GM12892 (cell line): ENCODE measurements at regions not wholly inside any gene's neighbourhood (a gene's known extent, or its start where the extent isn't known, plus 50 kb on each side); places are given as distances from the start of the nearest gene placed in this dataset.

Source experiments
- POLR2A ChIP-seq: IDR thresholded peaks from 2 replicates; pipeline ENCODE4 v1.6.1; 2011; ENCODE audit warnings: low read depth, low read length, control low read depth
- TAF1 ChIP-seq: IDR thresholded peaks from 2 replicates; pipeline ENCODE4 v1.6.1; 2011; ENCODE audit warnings: low read depth, mild to moderate bottlenecking, control low read depth, low read length, borderline replicate concordance

GRCh38 chr20:22341508-22341907 is 242.9 kb downstream of the FOXA2 start:
- TF ChIP-seq POLR2A (no peak), TAF1 (no peak)
